G401 (cell line): ENCODE measurements at regions not wholly inside any gene's neighbourhood (a gene's known extent, or its start where the extent isn't known, plus 50 kb on each side); places are given as distances from the start of the nearest gene placed in this dataset.
"Not testable (repeated sequence)": the region's sequence is repeated elsewhere in the genome, so short reads cannot be mapped to it uniquely, and the experiment has no call there.

Experiments
- DNase-seq: peaks from one replicate; pipeline ENCODE4 v3.0.0-alpha.2; 2015; ENCODE audit warnings: low spot score
- in situ Hi-C: cut with HindIII; loops from 2 replicates; pipeline ENCODE4 v1.10.0; 2016; ENCODE audit warnings: low sequenced_read_pairs, mixed read lengths

GRCh38 chr2:34201099-34201498, 602.0 kb upstream of the FAM98A start:
- in situ Hi-C loops: no loop called here
- no peak for DNase-seq

GRCh38 chr2:34199971-34200370, 600.9 kb upstream of the FAM98A start:
- in situ Hi-C loops: no loop called here
- no peak for DNase-seq

GRCh38 chr2:34193164-34193563, 594.1 kb upstream of the FAM98A start:
- in situ Hi-C loops: no loop called here
- no peak for DNase-seq

- peak; percentile 55 for DNase-seq
Measured at GRCh38 chr2:34188464-34189303, 589.6 kb upstream of the FAM98A start.

GRCh38 chr2:34179511-34179910, 580.4 kb upstream of the FAM98A start:
- DNase-seq: no peak
- in situ Hi-C loops: no loop called here

More at GRCh38 chr2:34188464-34189303, 589.6 kb upstream of the FAM98A start:
- in situ Hi-C loops: no loop called here

GRCh38 chr2:34178482-34178881, 579.4 kb upstream of the FAM98A start:
- in situ Hi-C loops: no loop called here
- no peak for DNase-seq

GRCh38 chr2:34176693-34177092, 577.6 kb upstream of the FAM98A start:
- DNase-seq: no peak
- in situ Hi-C loops: no loop called here

- no peak for DNase-seq
- in situ Hi-C loops: no loop called here
Measured at GRCh38 chr2:34174506-34174905, 575.4 kb upstream of the FAM98A start.

- DNase-seq: no peak
Measured at GRCh38 chr2:34162231-34162630, 563.1 kb upstream of the FAM98A start.

GRCh38 chr2:34161549-34161948, 562.5 kb upstream of the FAM98A start:
- DNase-seq: no peak
- in situ Hi-C loops: no loop called here

More at GRCh38 chr2:34162231-34162630, 563.1 kb upstream of the FAM98A start:
- in situ Hi-C loops: no loop called here

- in situ Hi-C loops: no loop called here
- no peak for DNase-seq
Measured at GRCh38 chr2:34159901-34160300, 560.8 kb upstream of the FAM98A start.

- in situ Hi-C loops: no loop called here
- no peak for DNase-seq
Measured at GRCh38 chr2:34153484-34153883, 554.4 kb upstream of the FAM98A start.

GRCh38 chr2:34147780-34148179, 548.7 kb upstream of the FAM98A start:
- DNase-seq: no peak
- in situ Hi-C loops: no loop called here

GRCh38 chr2:34143149-34143548, 544.0 kb upstream of the FAM98A start:
- in situ Hi-C loops: no loop called here
- DNase-seq: no peak

GRCh38 chr2:34142531-34143008, 543.5 kb upstream of the FAM98A start:
- in situ Hi-C loops, DNase-seq: not testable (repeated sequence)

GRCh38 chr2:34133065-34133464, 534.0 kb upstream of the FAM98A start:
- in situ Hi-C loops, DNase-seq: not testable (repeated sequence)

- in situ Hi-C loops: no loop called here
- no peak for DNase-seq
Measured at GRCh38 chr2:34126279-34126678, 527.2 kb upstream of the FAM98A start.

- DNase-seq: no peak
- in situ Hi-C loops: no loop called here
Measured at GRCh38 chr2:34123996-34124785, 525.1 kb upstream of the FAM98A start.

GRCh38 chr2:34121076-34121475, 522.0 kb upstream of the FAM98A start:
- no peak for DNase-seq
- in situ Hi-C loops: no loop called here

- in situ Hi-C loops: no loop called here
Measured at GRCh38 chr2:34115076-34115475, 516.0 kb upstream of the FAM98A start.

More at GRCh38 chr2:34115076-34115475, 516.0 kb upstream of the FAM98A start:
- DNase-seq: no peak
